Lung (tissue), 11 donors: ENCODE measurements at regions not wholly inside any gene's neighbourhood (a gene's known extent, or its start where the extent isn't known, plus 50 kb on each side); places are given as distances from the start of the nearest gene placed in this dataset.

Experiments used
- ATAC-seq: fragments of 200-7000 bp; cut with Tn5 transposase; one replicate; pipeline ENCODE4 v1.9.1; 2020; ENCODE audit warnings: moderate number of reproducible peaks; ENCODE audit not compliant: insufficient read depth, low FRiP score
- DNase-seq, 3 donors: peaks; one replicate each; pipeline ENCODE4 v3.0.0-alpha.2; 2013 to 2017
- H3K27ac ChIP-seq, 2 donors: one replicate each; pipeline ENCODE4 v1.5.1; 2013; ENCODE audit warnings: mild to moderate bottlenecking in 2 of 2, moderate library complexity in 2 of 2, control low read depth in 1 of 2, inconsistent platforms in 1 of 2, low read depth in 1 of 2, low read length in 1 of 2
- H3K27me3 ChIP-seq, 3 donors: one replicate each; pipeline ENCODE4 v1.5.1; 2013; ENCODE audit warnings: low read length in 2 of 3; ENCODE audit not compliant: control insufficient read depth in 3 of 3, insufficient read depth in 3 of 3
- H3K36me3 ChIP-seq, 4 donors: one replicate each; pipeline ENCODE4 v1.5.1; 2013; ENCODE audit warnings: low read length in 4 of 4, mild to moderate bottlenecking in 1 of 4, moderate library complexity in 1 of 4; ENCODE audit not compliant: control insufficient read depth in 4 of 4, insufficient read depth in 4 of 4
- H3K4me1 ChIP-seq, 5 donors: one replicate each; pipeline ENCODE4 v1.5.1; 2013; ENCODE audit warnings: low read length in 5 of 5, mild to moderate bottlenecking in 2 of 5, moderate library complexity in 1 of 5; ENCODE audit not compliant: control insufficient read depth in 5 of 5, insufficient read depth in 5 of 5
- H3K4me3 ChIP-seq: one replicate; pipeline ENCODE4 v1.5.1; 2013; ENCODE audit warnings: mild to moderate bottlenecking, control low read depth, moderate library complexity
- H3K9ac ChIP-seq, 2 donors: one replicate each; pipeline ENCODE4 v1.5.1; 2013; ENCODE audit warnings: low read length in 2 of 2, control low read depth in 1 of 2; ENCODE audit not compliant: insufficient read depth in 1 of 2
- H3K9me3 ChIP-seq, 4 donors: one replicate each; pipeline ENCODE4 v1.5.1; 2013; ENCODE audit warnings: low read length in 3 of 4, mild to moderate bottlenecking in 1 of 4, moderate library complexity in 1 of 4; ENCODE audit not compliant: control insufficient read depth in 4 of 4, insufficient read depth in 3 of 4
- CTCF ChIP-seq: IDR thresholded peaks from 2 replicates; pipeline ENCODE4 v1.5.1; 2012; ENCODE audit warnings: mild to moderate bottlenecking; ENCODE audit errors: control extremely low read depth, extremely low read depth
- WGBS, 2 donors: extraction: QIAGEN DNeasy Blood & Tissue Kit; methylation state at CpG; one replicate each; pipeline ENCODE4 v1.1.7; 2013; 5-methylcytosine and 5-hydroxymethylcytosine counted together
- donor health status: control.
- donor health status: control.
- donor health status: Bipolar disorder and iron deficiency.
- donor health status: healthy.
- donor health status: DM: yes; HTN: yes; CAD: no.

GRCh38 chr7:106772655-106773108 lies 92.4 kb upstream of the PIK3CG start:
- no peaks in the 10 kb centered on the region for H3K9me3 ChIP-seq
- ATAC-seq = peak; percentile 29
- no peak for DNase-seq
- H3K4me1 ChIP-seq = peaks cover 0 to 3% (median 0%) of the 10 kb centered on the region in 5 donors
- H3K4me3 ChIP-seq = no peak overlapping the region
- TF ChIP-seq CTCF = no peak
- H3K9ac ChIP-seq = no peak overlapping the region
- H3K36me3 ChIP-seq = no peaks in the 10 kb centered on the region
- H3K27ac ChIP-seq = no peak overlapping the region
- WGBS, 2 donors = 71 to 84% methylated on average over 3 of the region's 3 CpGs
- H3K27me3 ChIP-seq = no peaks in the 10 kb centered on the region

- no peak overlapping the region for H3K27ac ChIP-seq
- ATAC-seq = no peak
- H3K9me3 ChIP-seq = no peaks in the 10 kb centered on the region
- H3K4me3 ChIP-seq = no peak overlapping the region
- no peak for TF ChIP-seq CTCF
- H3K36me3 ChIP-seq = no peaks in the 10 kb centered on the region
- H3K9ac ChIP-seq = no peak overlapping the region
- no peaks in the 10 kb centered on the region for H3K27me3 ChIP-seq
- 92 to 95% methylated on average over 1 of the region's 1 CpG for WGBS, 2 donors
- peaks cover 0 to 3% (median 0%) of the 10 kb centered on the region in 5 donors for H3K4me1 ChIP-seq
- no peak for DNase-seq
Measured at GRCh38 chr7:106773228-106773627, 91.9 kb upstream of the PIK3CG start.

- H3K27ac ChIP-seq = no peak overlapping the region
- H3K27me3 ChIP-seq = no peaks in the 10 kb centered on the region
- ATAC-seq = no peak
- no peak overlapping the region for H3K4me3 ChIP-seq
- no peaks in the 10 kb centered on the region for H3K36me3 ChIP-seq
- H3K9me3 ChIP-seq = no peaks in the 10 kb centered on the region
- TF ChIP-seq CTCF = no peak
- peaks cover 0 to 3% (median 0%) of the 10 kb centered on the region in 5 donors for H3K4me1 ChIP-seq
- WGBS, 2 donors = 97 to 100% methylated on average over 2 of the region's 2 CpGs
- H3K9ac ChIP-seq = no peak overlapping the region
- no peak for DNase-seq
Measured at GRCh38 chr7:106773721-106774120, 91.4 kb upstream of the PIK3CG start.

- Histone ChIP-seq H3K27me3 (no peaks in the 10 kb centered on the region), H3K9me3 (no peaks in the 10 kb centered on the region), H3K27ac (no peak overlapping the region), H3K4me3 (no peak overlapping the region), H3K9ac (no peak overlapping the region), H3K4me1 (peaks cover 0 to 3% (median 0%) of the 10 kb centered on the region in 5 donors), H3K36me3 (no peaks in the 10 kb centered on the region)
- WGBS, 2 donors = 92% methylated on average over 4 of the region's 4 CpGs
- no peak for ATAC-seq
- no peak for TF ChIP-seq CTCF
- no peak for DNase-seq
Measured at GRCh38 chr7:106774213-106774767, 90.8 kb upstream of the PIK3CG start.
